Adipocyte (in vitro differentiated cells): ENCODE measurements at regions not wholly inside any gene's neighbourhood (a gene's known extent, or its start where the extent isn't known, plus 50 kb on each side); places are given as distances from the start of the nearest gene placed in this dataset.

Experiments used
- DNase-seq: peaks from one replicate; pipeline ENCODE4 v3.0.0-alpha.2; 2015; ENCODE audit warnings: low read depth
- H3K27me3 ChIP-seq: replicated peaks from 2 replicates; pipeline ENCODE4 v1.7.0; 2013; ENCODE audit warnings: mild to moderate bottlenecking, low read length, moderate library complexity; ENCODE audit not compliant: control insufficient read depth, insufficient read depth
- H3K36me3 ChIP-seq: 2 replicates; pipeline ENCODE4 v1.7.0; 2013; ENCODE audit warnings: low read length, mild to moderate bottlenecking, moderate library complexity; ENCODE audit not compliant: control insufficient read depth, insufficient read depth, severe bottlenecking
- H3K4me1 ChIP-seq: 2 replicates; pipeline ENCODE4 v1.7.0; 2013; ENCODE audit warnings: mild to moderate bottlenecking, low read length, moderate library complexity; ENCODE audit not compliant: control insufficient read depth, insufficient read depth
- H3K4me3 ChIP-seq: 2 replicates; pipeline ENCODE4 v1.7.0; 2013; ENCODE audit warnings: mild to moderate bottlenecking, low read length, moderate library complexity
- H3K9ac ChIP-seq: 2 replicates; pipeline ENCODE4 v1.7.0; 2013; ENCODE audit warnings: mild to moderate bottlenecking, low read length, moderate library complexity
- H3K9me3 ChIP-seq: 2 replicates; pipeline ENCODE4 v1.7.0; 2013; ENCODE audit warnings: mild to moderate bottlenecking, low read length, moderate library complexity; ENCODE audit not compliant: control insufficient read depth

DNA sequence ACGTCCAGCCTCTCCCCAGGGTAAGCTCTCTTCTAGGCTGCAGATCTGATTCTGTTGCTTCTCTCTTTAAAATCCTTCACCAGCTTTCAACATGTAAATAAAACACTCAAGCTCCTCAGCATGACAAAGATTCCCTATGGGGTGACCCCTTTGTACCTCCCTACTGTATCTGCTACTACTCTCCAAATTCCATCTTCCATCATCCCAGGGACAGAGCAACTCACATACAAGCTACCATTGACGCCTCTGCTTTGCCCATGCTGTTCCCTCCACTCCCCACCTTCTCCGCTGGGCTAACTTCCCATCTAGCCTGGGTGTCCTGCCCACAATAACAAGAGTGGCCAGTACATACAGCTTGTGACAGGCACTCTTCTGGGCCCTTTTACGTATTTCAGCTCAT lies 207.5 kb upstream of the ZBED5 start:
- no peak for DNase-seq

DNA sequence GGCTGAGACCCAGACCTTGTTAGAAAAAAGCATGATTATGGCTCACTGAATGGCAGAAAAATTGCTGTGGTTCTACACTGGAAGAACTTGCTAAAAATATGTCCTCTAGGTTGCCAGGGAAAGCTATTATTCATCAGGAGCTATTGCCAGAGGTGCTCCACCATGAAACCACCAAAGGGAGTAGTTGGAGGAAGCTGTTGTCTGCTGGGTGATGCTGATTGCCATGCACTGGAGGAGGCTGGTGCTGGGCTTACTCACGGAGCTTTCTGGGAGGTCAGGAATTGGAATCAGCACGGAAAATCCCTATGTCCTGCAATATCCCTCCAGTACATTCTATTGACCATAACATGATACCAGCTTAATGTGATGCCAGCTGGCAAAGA lies 199.6 kb upstream of the ZBED5 start:
- no peak for DNase-seq
- no peaks in the 10 kb centered on the region for H3K4me1 ChIP-seq
- no peak overlapping the region for H3K4me3 ChIP-seq
- H3K9ac ChIP-seq = no peak overlapping the region
- H3K9me3 ChIP-seq = peaks cover 26% of the 10 kb centered on the region
- H3K27me3 ChIP-seq = peaks cover 3% of the 10 kb centered on the region
- H3K36me3 ChIP-seq = no peaks in the 10 kb centered on the region

More for the DNA sequence above, 207.5 kb upstream of the ZBED5 start:
- H3K27me3 ChIP-seq = peaks cover 28% of the 10 kb centered on the region
- H3K9ac ChIP-seq = no peak overlapping the region
- H3K4me3 ChIP-seq = no peak overlapping the region
- H3K9me3 ChIP-seq = peaks cover 5% of the 10 kb centered on the region
- no peaks in the 10 kb centered on the region for H3K4me1 ChIP-seq
- H3K36me3 ChIP-seq = no peaks in the 10 kb centered on the region

DNA sequence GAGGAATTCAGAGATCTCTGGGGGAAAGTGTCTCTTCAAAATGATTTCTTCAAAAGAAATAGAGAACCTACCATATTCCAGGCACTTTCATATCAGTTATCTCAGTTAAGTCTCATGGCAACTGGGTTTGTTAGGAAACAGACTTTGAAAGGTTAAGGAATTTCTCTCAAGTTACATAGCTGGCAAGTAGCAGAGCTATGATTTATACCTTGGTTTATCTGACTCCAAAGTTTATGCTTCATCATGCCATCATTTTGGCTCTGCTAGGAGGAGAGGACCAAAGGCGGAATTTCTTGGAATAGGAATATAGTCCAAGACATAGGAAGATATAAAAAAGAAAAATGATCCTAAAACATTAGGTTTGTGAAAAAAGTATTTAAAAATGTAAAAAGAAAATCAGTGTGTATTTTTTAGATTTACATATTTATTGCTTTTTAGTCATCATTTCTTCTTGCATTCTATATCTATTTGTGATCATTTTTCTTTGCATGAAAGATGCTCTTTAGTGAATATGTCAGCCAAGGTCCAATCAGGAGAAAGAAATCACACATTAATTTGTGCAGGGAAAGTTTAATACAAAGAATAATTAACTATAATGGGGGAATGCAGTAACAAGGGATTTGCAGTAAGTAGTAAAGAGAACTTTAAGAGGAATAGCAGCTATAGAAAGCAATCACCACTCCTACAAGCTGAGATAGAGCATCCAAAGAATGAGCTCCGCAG lies 199.1 kb upstream of the ZBED5 start:
- Histone ChIP-seq H3K27me3 (no peaks in the 10 kb centered on the region), H3K9ac (no peak overlapping the region), H3K36me3 (no peaks in the 10 kb centered on the region), H3K9me3 (peaks cover 24% of the 10 kb centered on the region), H3K4me1 (no peaks in the 10 kb centered on the region), H3K4me3 (no peak overlapping the region)
- DNase-seq = no peak

DNA sequence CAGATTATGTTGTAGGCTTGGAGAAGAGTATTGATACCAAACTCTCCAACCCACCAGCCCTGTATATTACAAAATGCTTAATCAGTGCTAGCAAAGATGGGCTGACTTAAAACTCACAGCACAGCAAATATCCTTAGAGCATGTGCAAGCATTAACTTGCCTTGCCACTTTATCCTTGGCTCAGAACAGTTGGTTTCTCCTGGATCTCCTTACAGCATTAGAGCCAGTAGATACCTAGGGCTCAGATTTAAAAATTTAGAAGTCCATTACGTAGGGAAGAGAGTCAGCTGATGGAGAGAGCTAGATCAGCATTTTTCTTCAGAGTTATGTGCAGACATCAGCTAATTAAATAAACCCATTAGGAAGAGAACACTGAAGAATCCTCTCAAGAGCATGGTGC lies 198.5 kb upstream of the ZBED5 start:
- H3K36me3 ChIP-seq = no peaks in the 10 kb centered on the region
- no peak overlapping the region for H3K9ac ChIP-seq
- H3K27me3 ChIP-seq = no peaks in the 10 kb centered on the region
- H3K4me3 ChIP-seq = no peak overlapping the region
- peaks cover 24% of the 10 kb centered on the region for H3K9me3 ChIP-seq
- no peak for DNase-seq
- H3K4me1 ChIP-seq = no peaks in the 10 kb centered on the region

DNA sequence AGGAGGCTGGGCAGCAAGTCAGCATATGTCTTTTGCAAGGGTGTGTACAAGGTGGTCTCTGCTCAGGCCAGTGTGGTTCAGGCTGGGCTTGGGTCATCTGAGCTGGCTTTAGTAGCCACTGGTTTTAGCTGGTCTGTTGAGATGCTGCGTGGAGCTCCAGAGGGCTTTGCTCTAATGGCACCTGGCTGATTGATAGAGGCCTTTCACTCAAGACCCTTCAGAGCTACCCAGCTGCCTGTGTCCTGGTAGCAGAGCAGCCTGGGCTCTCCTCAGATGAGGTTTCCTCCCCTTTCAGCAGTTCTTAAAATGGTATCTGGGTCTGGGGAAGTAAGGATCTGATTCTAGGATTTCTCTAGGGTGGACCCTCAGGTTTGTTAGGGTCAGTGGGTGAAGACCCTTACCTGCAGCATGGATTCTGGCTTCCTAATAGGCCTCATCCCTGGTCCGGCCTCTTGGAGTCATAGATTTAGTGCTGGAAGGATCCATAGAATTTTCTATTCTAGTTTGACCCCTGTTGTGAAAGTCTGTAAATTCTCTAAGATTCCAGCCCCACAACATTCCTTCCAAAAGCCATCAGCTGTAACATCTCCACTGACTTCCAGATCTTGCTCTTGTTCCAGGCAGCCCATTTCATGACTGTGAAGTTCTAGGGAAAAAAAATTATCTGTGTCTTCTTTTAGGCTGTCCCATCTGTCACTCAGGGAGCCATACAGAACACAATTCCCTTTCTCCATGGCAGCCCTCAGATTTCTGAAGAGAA lies 190.2 kb upstream of the ZBED5 start:
- DNase-seq = no peak
- Histone ChIP-seq H3K9me3 (peaks cover 10% of the 10 kb centered on the region), H3K9ac (no peak overlapping the region), H3K4me3 (no peak overlapping the region), H3K4me1 (no peaks in the 10 kb centered on the region), H3K27me3 (peaks cover 18% of the 10 kb centered on the region), H3K36me3 (no peaks in the 10 kb centered on the region)

DNA sequence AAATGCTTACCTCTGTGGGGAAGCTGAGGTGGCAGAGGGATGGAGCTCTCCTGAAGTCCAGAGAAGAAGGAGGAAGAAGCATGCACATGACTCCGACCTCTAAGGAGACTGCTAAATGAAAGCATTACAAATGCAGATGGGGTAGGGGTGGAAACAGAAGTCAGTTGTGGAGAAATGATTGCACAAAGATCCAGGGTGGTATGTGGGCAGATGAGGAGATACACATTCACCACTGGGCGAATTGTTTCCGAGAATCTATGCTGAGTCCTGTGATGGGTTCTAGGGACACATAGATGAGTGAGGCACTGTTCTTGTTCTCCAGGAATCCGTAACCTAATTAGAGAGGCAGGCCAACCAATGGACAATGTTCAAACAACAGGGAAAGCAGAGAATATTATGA lies 188.9 kb upstream of the ZBED5 start:
- Histone ChIP-seq H3K27me3 (peaks cover 21% of the 10 kb centered on the region), H3K36me3 (no peaks in the 10 kb centered on the region), H3K9me3 (peaks cover 6% of the 10 kb centered on the region), H3K4me3 (no peak overlapping the region), H3K4me1 (no peaks in the 10 kb centered on the region), H3K9ac (no peak overlapping the region)
- DNase-seq = no peak

DNA sequence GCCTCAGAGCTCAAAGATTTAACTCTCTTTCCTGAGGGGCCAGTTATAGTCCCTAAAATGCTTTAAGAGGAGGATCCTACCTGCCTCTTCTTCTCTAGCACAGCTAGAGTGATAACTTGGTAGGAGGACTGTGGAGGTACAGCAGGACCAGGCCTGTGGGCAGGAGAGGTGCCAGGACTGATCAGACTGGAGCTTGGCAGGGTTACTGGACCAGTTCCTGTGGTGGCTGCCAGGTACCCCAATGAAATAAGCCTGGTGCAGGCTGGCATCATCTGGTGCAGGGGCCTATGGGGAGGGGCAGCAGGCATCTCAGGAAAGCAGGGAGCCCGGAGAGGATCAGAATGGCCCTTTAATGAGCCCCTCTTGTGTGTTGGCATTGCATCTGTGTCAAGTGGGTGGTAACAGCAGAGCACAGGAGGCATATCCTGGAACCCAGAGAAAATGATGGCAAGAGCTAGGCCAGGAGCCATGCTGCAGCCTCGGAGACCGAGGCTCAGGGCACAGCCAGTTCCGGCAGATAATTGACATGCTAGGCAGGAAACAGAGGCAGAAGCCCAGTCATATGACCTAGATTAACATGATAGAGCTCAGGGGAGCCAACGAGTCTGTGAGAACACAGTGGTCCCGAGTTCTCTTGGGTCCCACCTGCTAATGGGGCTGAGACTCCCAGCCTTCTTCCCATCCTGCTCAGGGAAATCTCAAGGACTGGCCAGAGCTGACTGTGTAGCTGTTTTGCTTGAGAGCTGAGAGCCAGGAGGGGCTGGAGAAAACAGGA lies 187.5 kb upstream of the ZBED5 start:
- H3K27me3 ChIP-seq = peaks cover 21% of the 10 kb centered on the region
- peaks cover 6% of the 10 kb centered on the region for H3K9me3 ChIP-seq
- DNase-seq = no peak
- H3K4me1 ChIP-seq = no peaks in the 10 kb centered on the region
- no peak overlapping the region for H3K4me3 ChIP-seq
- H3K36me3 ChIP-seq = no peaks in the 10 kb centered on the region
- H3K9ac ChIP-seq = no peak overlapping the region

DNA sequence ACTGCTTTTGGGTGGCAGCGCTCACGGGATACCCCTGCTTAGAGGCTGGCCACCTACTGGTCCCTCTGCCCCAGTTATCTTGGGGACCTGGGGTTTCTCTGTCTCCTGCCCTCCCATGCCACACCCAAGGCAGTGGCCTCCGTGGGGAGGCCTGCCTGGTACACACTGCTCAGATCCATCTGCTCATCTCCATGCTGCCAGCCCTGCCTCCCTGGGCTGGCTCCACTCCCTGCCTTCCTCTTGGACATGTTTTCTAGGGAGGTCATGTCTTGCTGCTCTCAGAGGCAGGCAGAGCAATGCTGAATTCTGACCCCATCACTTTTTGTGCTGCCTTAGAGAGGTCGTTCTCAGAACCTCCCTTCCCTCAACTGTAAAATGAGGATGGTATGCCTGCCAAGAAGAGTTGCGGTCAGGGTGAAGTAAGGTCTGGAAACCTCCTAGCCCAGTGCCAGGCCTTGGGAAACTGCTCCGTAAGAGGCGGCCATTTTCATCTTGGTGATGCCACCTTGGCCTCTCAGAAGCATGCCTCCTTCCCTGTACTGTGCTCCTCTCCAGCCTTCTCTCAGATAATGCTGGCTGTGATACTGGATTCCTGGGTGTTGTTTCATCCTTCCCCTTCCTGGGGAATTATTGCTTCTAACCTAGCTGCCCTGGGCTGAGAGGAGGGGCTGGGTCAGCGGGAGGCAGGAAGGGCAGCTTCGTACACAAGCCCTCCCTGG lies 186.4 kb upstream of the ZBED5 start:
- H3K9ac ChIP-seq = no peak overlapping the region

DNA sequence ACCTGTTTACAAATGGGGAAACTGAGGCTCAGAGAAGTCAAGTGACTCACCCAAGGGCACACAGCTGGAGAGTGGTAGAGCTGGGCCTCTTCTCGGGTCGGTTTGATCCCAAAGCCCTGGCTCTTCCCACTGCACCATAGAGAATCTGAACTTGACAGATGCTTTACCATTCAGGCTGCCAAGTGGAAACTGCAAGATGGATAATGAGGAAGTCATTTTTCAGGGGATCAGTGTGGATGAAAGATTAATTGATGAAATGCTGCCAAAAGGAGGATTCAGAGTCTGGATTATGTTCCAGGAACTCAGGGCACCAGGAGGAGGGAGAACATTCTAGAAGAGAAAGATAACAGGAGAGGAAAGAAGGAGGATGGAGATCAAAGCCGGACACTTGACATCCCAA lies 185.9 kb upstream of the ZBED5 start:
- H3K4me3 ChIP-seq = no peak overlapping the region
- H3K4me1 ChIP-seq = peaks cover 6% of the 10 kb centered on the region
- peaks cover 21% of the 10 kb centered on the region for H3K27me3 ChIP-seq
- peaks cover 3% of the 10 kb centered on the region for H3K9me3 ChIP-seq
- no peaks in the 10 kb centered on the region for H3K36me3 ChIP-seq
- H3K9ac ChIP-seq = no peak overlapping the region
- no peak for DNase-seq

More for the DNA sequence above, 186.4 kb upstream of the ZBED5 start:
- Histone ChIP-seq H3K27me3 (peaks cover 21% of the 10 kb centered on the region), H3K4me1 (peaks cover under 1% of the 10 kb centered on the region), H3K9me3 (peaks cover 3% of the 10 kb centered on the region), H3K4me3 (no peak overlapping the region), H3K36me3 (no peaks in the 10 kb centered on the region)
- DNase-seq = no peak

DNA sequence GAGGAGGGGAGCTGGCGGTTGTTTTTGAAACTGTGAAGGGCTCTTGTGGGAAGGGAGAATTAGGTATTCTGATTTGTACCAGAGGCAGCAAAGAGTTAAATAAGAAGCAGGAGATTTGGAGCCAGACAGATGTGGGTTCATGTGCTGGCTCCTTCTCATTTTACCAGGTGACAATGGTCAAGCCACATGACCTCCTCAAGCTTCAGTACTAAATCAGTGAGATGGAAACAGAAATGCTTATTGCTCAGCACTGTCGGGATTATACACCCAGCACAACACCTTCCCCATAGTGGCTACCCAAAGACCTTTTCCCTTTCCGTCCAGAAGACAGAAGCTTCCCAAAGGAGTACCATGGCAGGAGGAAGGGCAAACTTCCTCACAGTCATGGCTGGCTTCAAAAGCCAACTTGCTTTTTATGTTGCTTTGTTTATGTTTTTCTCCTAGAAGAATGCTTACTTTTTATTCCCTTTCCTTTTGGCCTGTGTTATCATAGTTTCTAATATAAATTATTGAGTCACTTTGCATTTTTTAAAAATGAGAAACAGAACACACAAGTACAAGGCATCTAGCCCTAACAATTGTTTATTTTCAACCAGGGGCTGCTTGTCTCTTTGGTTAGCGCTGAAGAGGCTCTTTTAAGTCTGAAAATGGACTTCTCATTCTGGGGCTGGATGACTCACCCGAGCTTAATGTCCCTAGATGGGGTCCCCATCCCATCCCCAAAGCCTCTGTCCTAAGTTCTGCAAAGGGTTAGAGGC lies 181.5 kb upstream of the ZBED5 start:
- Histone ChIP-seq H3K4me3 (no peak overlapping the region), H3K4me1 (peaks cover 10% of the 10 kb centered on the region), H3K9ac (no peak overlapping the region), H3K9me3 (no peaks in the 10 kb centered on the region), H3K36me3 (no peaks in the 10 kb centered on the region), H3K27me3 (peaks cover 3% of the 10 kb centered on the region)
- DNase-seq = peak; percentile 49
